ENCODE measurements at regions not wholly inside any gene's neighbourhood (a gene's known extent, or its start where the extent isn't known, plus 50 kb on each side); places are given as distances from the start of the nearest gene placed in this dataset.

GRCh38 chr17:77420804-77421629 lies 280.2 kb downstream of the SEC14L1 start:
- DNase-seq, result peak; percentile 95
- peak overlapping the region; percentile 99 for H3K27ac ChIP-seq (ENCODE audit: low read length)
- peaks cover 98% of the 10 kb centered on the region for H3K4me1 ChIP-seq (ENCODE audit: control insufficient read depth, insufficient read depth, low read length)
- peaks cover 23% of the 10 kb centered on the region for H3K36me3 ChIP-seq (ENCODE audit: control insufficient read depth, insufficient read depth, low read length)
- WGBS (ENCODE audit: insufficient coverage), result 14% methylated on average over 9 of the region's 19 CpGs
- no peak overlapping the region for H3K4me3 ChIP-seq (ENCODE audit: low read length)
- H3K9me3 ChIP-seq (replicated peaks; ENCODE audit: control insufficient read depth, low read depth, low read length), result no peaks in the 10 kb centered on the region
- H3K27me3 ChIP-seq (ENCODE audit: control insufficient read depth, insufficient read depth, low read length), result no peaks in the 10 kb centered on the region

DNA sequence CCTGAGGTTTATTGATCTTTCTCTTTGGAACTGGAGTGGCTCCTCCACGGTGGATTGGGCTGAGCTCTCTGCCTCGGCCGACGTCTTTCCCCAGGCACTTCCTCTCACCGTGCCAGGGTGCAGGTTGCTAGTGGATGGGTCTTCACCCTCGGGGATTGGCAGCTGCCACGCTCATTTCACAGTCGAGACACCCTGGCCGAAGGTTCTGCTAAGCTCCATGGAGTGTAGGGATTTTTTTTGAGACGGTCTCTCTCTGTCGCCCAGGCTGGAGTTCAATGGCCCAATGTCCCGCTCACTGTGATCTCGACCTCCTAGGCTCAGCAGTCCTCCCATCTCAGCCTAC lies 280.8 kb downstream of the SEC14L1 start:
- H3K4me3 ChIP-seq (ENCODE audit: low read length), result no peak overlapping the region
- H3K4me1 ChIP-seq (ENCODE audit: control insufficient read depth, insufficient read depth, low read length), result peaks cover 98% of the 10 kb centered on the region
- no peak for DNase-seq
- peak overlapping the region; percentile 99 for H3K27ac ChIP-seq (ENCODE audit: low read length)
- no CpG with 5 or more reads among the region's 13 CpGs for WGBS (ENCODE audit: insufficient coverage)
- no peaks in the 10 kb centered on the region for H3K9me3 ChIP-seq (replicated peaks; ENCODE audit: control insufficient read depth, low read depth, low read length)
- H3K36me3 ChIP-seq (ENCODE audit: control insufficient read depth, insufficient read depth, low read length), result peaks cover 20% of the 10 kb centered on the region
- H3K27me3 ChIP-seq (ENCODE audit: control insufficient read depth, insufficient read depth, low read length), result no peaks in the 10 kb centered on the region

- no peak overlapping the region for H3K4me3 ChIP-seq (ENCODE audit: low read length)
- peaks cover 98% of the 10 kb centered on the region for H3K4me1 ChIP-seq (ENCODE audit: control insufficient read depth, insufficient read depth, low read length)
- H3K36me3 ChIP-seq (ENCODE audit: control insufficient read depth, insufficient read depth, low read length), result peaks cover 13% of the 10 kb centered on the region
- H3K27me3 ChIP-seq (ENCODE audit: control insufficient read depth, insufficient read depth, low read length), result no peaks in the 10 kb centered on the region
- H3K27ac ChIP-seq (ENCODE audit: low read length), result peak overlapping the region; percentile 99
- H3K9me3 ChIP-seq (replicated peaks; ENCODE audit: control insufficient read depth, low read depth, low read length), result no peaks in the 10 kb centered on the region
- DNase-seq, result no peak
- 56% methylated on average over 15 of the region's 18 CpGs for WGBS (ENCODE audit: insufficient coverage)
These were observed 281.5 kb downstream of the SEC14L1 start for GRCh38 chr17:77422104-77422747.

GRCh38 chr17:77422748-77423113 lies 282.0 kb downstream of the SEC14L1 start:
- Histone ChIP-seq H3K4me3 (ENCODE audit: low read length) (no peak overlapping the region), H3K4me1 (ENCODE audit: control insufficient read depth, insufficient read depth, low read length) (peaks cover 98% of the 10 kb centered on the region), H3K27me3 (ENCODE audit: control insufficient read depth, insufficient read depth, low read length) (no peaks in the 10 kb centered on the region), H3K27ac (ENCODE audit: low read length) (peak overlapping the region; percentile 99), H3K9me3 (replicated peaks; ENCODE audit: control insufficient read depth, low read depth, low read length) (no peaks in the 10 kb centered on the region), H3K36me3 (ENCODE audit: control insufficient read depth, insufficient read depth, low read length) (peaks cover 9% of the 10 kb centered on the region)
- DNase-seq, result no peak
- 52% methylated on average over 3 of the region's 4 CpGs for WGBS (ENCODE audit: insufficient coverage)

DNA sequence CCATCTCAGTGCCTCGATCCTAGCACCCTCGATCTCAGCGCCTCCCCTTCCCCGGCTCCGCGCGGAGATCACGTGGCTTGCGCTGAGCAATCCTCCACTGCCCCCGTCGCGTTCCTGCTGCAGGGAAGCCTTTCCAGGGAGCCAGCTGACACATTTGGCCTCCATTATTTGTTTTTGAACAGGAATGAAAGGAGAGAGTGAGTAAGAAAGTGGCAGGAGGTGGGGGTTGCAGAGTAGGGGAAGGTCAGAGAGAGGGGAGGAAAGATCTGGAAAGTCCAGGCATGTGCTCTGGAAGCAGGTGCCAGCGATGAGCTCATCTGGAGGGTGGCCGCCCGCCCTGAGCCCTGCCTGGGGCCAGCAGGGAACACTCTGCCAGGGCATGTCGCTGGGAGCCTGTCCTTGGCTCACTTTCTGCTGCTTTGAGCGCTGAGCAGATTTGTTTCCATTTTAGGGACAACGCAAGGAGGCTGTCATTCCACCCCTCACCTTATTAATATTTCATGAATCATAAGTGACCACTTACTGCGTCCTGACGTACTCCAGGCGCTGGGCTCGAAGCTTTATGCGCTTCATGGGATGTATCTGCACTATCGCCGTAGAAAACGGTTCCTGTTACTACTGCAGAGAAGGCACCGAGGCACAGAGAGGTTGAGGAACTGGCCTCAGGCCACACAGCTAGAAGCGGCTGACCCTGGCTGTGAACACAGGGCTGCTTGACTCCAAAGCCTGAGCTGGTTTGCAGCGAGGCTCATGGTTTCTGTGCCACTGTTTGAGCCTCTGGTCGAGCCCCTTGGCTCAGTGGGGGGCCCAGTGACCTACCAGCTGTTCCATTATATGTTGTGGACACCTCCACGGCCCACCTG lies 283.1 kb downstream of the SEC14L1 start:
- peak; percentile 99 for DNase-seq
- Histone ChIP-seq H3K9me3 (replicated peaks; ENCODE audit: control insufficient read depth, low read depth, low read length) (no peaks in the 10 kb centered on the region), H3K27me3 (ENCODE audit: control insufficient read depth, insufficient read depth, low read length) (no peaks in the 10 kb centered on the region), H3K36me3 (ENCODE audit: control insufficient read depth, insufficient read depth, low read length) (peaks cover 4% of the 10 kb centered on the region), H3K4me1 (ENCODE audit: control insufficient read depth, insufficient read depth, low read length) (peaks cover 100% of the 10 kb centered on the region), H3K4me3 (ENCODE audit: low read length) (no peak overlapping the region), H3K27ac (ENCODE audit: low read length) (peak overlapping the region; percentile 99)
- 15% methylated on average over 28 of the region's 31 CpGs for WGBS (ENCODE audit: insufficient coverage)

- H3K27me3 ChIP-seq (ENCODE audit: control insufficient read depth, insufficient read depth, low read length), result no peaks in the 10 kb centered on the region
- DNase-seq, result peak; percentile 98
- H3K4me1 ChIP-seq (ENCODE audit: control insufficient read depth, insufficient read depth, low read length), result peaks cover 100% of the 10 kb centered on the region
- H3K4me3 ChIP-seq (ENCODE audit: low read length), result no peak overlapping the region
- H3K9me3 ChIP-seq (replicated peaks; ENCODE audit: control insufficient read depth, low read depth, low read length), result no peaks in the 10 kb centered on the region
- peak overlapping the region; percentile 99 for H3K27ac ChIP-seq (ENCODE audit: low read length)
- WGBS (ENCODE audit: insufficient coverage), result 19% methylated on average over 20 of the region's 21 CpGs
- H3K36me3 ChIP-seq (ENCODE audit: control insufficient read depth, insufficient read depth, low read length), result peaks cover 2% of the 10 kb centered on the region
These were observed 284.0 kb downstream of the SEC14L1 start for GRCh38 chr17:77424585-77425344.

DNA sequence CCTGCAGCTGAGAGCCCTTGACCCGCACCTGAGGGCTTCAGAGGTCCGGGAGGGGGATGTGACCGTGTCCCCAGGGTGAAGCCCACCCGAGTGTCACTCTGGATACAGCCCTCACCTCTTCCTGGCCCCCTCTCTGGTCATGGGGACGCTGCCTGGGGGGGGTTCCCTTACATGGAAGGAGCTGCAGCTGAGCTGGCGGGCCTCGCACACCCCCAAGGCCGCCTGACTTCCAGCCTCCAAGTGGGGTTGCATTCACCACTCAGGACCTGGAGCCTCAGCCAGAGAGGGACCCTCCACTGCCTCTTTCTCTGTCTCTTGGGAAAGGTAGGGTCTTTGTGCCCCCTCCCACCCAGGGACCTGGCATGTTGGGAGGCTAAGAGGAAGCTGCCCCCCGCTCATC lies 284.6 kb downstream of the SEC14L1 start:
- Histone ChIP-seq H3K27me3 (ENCODE audit: control insufficient read depth, insufficient read depth, low read length) (no peaks in the 10 kb centered on the region), H3K4me3 (ENCODE audit: low read length) (no peak overlapping the region), H3K9me3 (replicated peaks; ENCODE audit: control insufficient read depth, low read depth, low read length) (no peaks in the 10 kb centered on the region), H3K4me1 (ENCODE audit: control insufficient read depth, insufficient read depth, low read length) (peaks cover 100% of the 10 kb centered on the region), H3K27ac (ENCODE audit: low read length) (peak overlapping the region; percentile 99), H3K36me3 (ENCODE audit: control insufficient read depth, insufficient read depth, low read length) (peaks cover 2% of the 10 kb centered on the region)
- DNase-seq, result no peak
- WGBS (ENCODE audit: insufficient coverage), result 7% methylated on average over 2 of the region's 9 CpGs

- Histone ChIP-seq H3K36me3 (ENCODE audit: control insufficient read depth, insufficient read depth, low read length) (peaks cover 2% of the 10 kb centered on the region), H3K4me3 (ENCODE audit: low read length) (no peak overlapping the region), H3K4me1 (ENCODE audit: control insufficient read depth, insufficient read depth, low read length) (peaks cover 100% of the 10 kb centered on the region), H3K9me3 (replicated peaks; ENCODE audit: control insufficient read depth, low read depth, low read length) (no peaks in the 10 kb centered on the region), H3K27ac (ENCODE audit: low read length) (peak overlapping the region; percentile 99), H3K27me3 (ENCODE audit: control insufficient read depth, insufficient read depth, low read length) (no peaks in the 10 kb centered on the region)
- no peak for DNase-seq
- WGBS (ENCODE audit: insufficient coverage), result 46% methylated on average over 18 of the region's 23 CpGs
These were observed 285.2 kb downstream of the SEC14L1 start for GRCh38 chr17:77425791-77426641.

DNA sequence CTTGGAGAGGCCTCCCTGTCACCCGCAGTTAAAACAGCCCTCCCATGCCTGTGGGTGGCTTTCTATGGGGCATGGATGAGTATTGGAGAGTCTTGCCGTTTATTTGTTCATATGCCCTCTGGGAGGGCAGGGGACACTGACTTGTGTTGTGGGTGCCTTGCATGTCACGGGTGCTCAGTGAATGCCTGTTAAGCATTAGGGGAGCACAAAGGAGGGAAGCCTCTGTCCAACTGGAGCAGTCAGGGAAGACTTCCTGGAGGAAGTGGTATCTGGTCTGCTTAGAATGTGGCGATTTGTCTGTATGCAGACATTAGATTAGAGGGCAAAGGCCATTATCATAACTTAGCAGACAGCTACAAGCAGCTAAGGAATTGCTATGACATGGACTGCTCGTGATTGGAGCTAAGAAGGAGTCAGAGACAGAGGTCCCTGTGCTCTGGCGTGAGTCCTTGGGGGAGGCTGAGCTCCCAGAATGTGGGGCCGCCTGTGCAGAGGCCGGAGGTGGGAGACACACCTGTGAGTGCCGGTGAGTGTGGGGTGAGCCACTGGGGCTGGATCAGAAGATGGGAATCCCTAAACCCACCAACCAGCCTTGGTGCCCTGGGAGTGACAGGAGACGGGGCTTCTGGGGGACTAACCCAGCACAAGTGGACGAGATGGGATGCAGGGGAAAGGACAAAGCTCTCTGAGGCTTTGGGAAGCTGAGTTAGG lies 286.1 kb downstream of the SEC14L1 start:
- 50% methylated on average over 4 of the region's 11 CpGs for WGBS (ENCODE audit: insufficient coverage)
- peaks cover 92% of the 10 kb centered on the region for H3K4me1 ChIP-seq (ENCODE audit: control insufficient read depth, insufficient read depth, low read length)
- H3K4me3 ChIP-seq (ENCODE audit: low read length), result no peak overlapping the region
- no peaks in the 10 kb centered on the region for H3K9me3 ChIP-seq (replicated peaks; ENCODE audit: control insufficient read depth, low read depth, low read length)
- H3K27me3 ChIP-seq (ENCODE audit: control insufficient read depth, insufficient read depth, low read length), result no peaks in the 10 kb centered on the region
- peak overlapping the region; percentile 74 for H3K27ac ChIP-seq (ENCODE audit: low read length)
- peaks cover 2% of the 10 kb centered on the region for H3K36me3 ChIP-seq (ENCODE audit: control insufficient read depth, insufficient read depth, low read length)
- DNase-seq, result no peak

Data from muscle of leg (tissue), 3 donors.